ENCODE measurements at regions not wholly inside any gene's neighbourhood (a gene's known extent, or its start where the extent isn't known, plus 50 kb on each side); places are given as distances from the start of the nearest gene placed in this dataset.

DNA sequence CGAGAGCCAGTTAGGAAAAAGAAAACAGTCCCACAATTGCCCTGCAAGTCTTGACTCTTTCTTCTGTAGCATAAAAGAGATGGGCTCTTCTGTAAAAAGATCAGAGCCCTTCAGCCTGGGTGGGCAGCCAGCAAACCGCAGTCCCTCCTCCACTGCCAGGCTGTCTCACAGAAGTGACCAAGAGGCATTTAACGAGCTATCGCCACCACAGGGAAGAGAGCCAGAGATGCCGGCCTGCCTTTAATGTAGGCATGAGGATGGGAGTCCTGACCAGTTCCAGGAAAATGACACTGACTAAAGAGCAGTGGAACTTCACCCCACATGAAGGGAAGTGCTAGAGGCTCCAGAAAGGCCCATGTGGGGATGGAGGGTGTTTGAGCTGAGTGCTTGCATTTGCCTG is 264.6 kb downstream of the NDUFS4 start:
- no peak for DNase-seq

DNA sequence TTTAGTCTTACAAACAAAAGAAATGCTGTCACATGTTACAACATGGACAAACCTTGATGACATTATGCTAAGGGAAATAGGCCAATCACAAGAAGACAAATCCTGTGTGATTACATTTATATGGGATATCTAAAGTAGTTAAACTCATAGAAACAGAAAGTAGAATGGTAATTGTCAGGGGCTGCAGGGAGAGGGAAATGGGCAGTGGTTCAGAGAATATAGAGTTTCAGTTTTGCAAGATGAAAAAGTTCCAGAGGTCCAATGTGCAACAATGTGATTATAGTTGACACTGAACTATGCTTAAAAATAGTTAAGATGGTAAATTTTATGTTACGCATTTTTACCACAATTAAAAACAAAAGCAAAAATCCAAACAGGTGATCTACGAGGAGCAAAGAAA is 265.5 kb downstream of the NDUFS4 start:
- no peak for DNase-seq

DNA sequence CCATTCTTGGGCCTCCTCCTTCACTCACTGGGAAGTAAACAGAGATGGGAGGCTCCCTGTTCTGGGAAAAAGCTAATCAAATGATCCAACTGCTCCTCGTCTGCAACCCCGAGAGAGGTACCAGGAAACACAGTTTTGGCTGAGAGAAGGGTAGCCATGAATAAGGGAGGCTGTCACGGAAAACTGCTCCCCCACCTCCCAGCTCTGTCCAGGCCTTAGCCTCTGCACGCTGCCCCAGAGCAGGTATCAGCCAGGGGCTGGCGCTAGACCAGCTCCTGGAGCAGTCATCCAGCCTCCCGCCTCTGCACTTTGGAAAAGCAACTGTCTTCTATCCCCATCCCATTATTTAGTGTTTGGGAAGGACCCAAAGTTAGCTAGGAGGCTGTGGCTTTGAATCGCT is 266.1 kb downstream of the NDUFS4 start:
- no peak for DNase-seq

DNA sequence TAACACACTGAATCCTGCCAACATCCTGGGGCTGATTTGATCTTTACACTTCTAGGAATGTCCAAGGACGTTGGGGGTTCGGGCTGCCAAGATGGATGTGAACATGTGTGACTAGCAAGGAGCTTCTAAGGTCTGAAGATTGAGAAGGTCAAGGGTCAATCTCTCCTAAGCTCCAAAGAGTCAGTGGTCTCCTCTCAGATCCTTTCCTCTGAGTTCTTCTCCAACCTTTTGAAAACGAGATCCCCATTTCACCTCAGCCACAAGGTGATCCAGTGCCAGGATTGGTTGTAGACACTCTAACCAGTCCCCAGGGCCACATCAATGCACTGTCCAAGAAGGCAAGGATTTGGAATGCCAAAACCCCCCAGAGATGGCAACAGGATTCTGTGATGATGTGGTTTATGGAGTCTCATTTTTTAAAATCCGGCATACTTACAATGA is 266.8 kb downstream of the NDUFS4 start:
- no peak for DNase-seq

DNA sequence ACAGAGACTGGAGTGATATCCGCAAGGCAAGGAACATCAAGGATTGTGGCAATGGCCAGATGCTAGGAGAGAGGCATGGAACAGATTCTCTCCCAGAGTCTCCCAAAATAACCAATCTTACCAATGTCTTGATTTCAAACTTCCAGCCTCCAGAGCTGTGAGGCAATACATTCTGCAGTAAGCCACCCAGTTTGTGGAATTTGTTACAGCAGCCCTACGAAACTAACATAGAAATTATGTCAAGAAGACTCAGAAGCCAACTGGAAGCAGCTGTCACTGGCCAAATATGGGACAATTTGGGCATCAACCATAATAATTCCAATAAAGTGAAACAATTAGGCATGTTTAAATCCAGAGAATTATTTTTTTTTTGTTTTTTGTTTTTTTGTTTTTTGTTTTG is 271.1 kb downstream of the NDUFS4 start:
- DNase-seq: no peak
